ENCODE measurements at regions not wholly inside any gene's neighbourhood (a gene's known extent, or its start where the extent isn't known, plus 50 kb on each side); places are given as distances from the start of the nearest gene placed in this dataset.

- H3K4me2 ChIP-seq, result no peak overlapping the region
Measured at GRCh38 chr5:101675510-101676219, 620.4 kb downstream of the SLCO4C1 start.

GRCh38 chr5:101673120-101673519 lies 623.0 kb downstream of the SLCO4C1 start:
- Histone ChIP-seq H3K9me2 (no peaks in the 10 kb centered on the region), H3K4me2 (no peak overlapping the region), H4K20me1 (ENCODE audit: insufficient read depth) (no peaks in the 10 kb centered on the region), H3K4me3 (ENCODE audit: low read depth in 2 of 2, low read length in 1 of 2) (no peak overlapping the region), H3K27me3 (ENCODE audit: insufficient read depth) (no peaks in the 10 kb centered on the region), H3K79me2 (ENCODE audit: insufficient read depth) (no peaks in the 10 kb centered on the region), H2AFZ (ENCODE audit: low read depth) (no peak overlapping the region), H3K36me3 (replicated peaks in 1 of 2; ENCODE audit: control insufficient read depth in 1 of 2, insufficient read depth in 2 of 2, low read length in 1 of 2) (no peaks in the 10 kb centered on the region), H3F3A (replicated peaks; ENCODE audit: insufficient read depth) (no peaks in the 10 kb centered on the region), H3K9ac (no peak overlapping the region), H3K9me3 (no peaks in the 10 kb centered on the region), H3K4me1 (ENCODE audit: control insufficient read depth in 1 of 2, insufficient read depth in 2 of 2, low read depth in 1 of 2, low read length in 1 of 2) (peaks cover 0 to 5% of the 10 kb centered on the region in 2 experiments; a peak in 1 of 4 replicates), H3K27ac (ENCODE audit: low read depth in 2 of 2, low read length in 1 of 2) (no peak overlapping the region)
- TF ChIP-seq CHD2 (IDR thresholded peaks at IDR 0.05; ENCODE audit: low read length, partially characterized antibody) (no peak), USF1 (IDR thresholded peaks at IDR 0.05; ENCODE audit: borderline replicate concordance, low read depth) (no peak)
- ChIA-PET POLR2A (no interaction called here), CTCF (no interaction called here)
- 53% methylated on average over 5 of the region's 5 CpGs for WGBS (ENCODE audit: low lambda C conversion rate)
- no peak for DNase-seq

More at GRCh38 chr5:101675510-101676219, 620.4 kb downstream of the SLCO4C1 start:
- no peaks in the 10 kb centered on the region for H3K9me3 ChIP-seq
- no peak overlapping the region for H2AFZ ChIP-seq (ENCODE audit: low read depth)
- TF ChIP-seq EP300 (IDR thresholded peaks at IDR 0.05; ENCODE audit: borderline replicate concordance in 1 of 2, low read depth in 1 of 2, low read length in 1 of 2) (peak in 1 of 2 experiments; percentile 61; a peak in 2 of 4 replicates), SIN3A (IDR thresholded peaks at IDR 0.05; ENCODE audit: borderline replicate concordance, low read depth, low read length) (no peak), POLR2AphosphoS5 (IDR thresholded peaks at IDR 0.05; ENCODE audit: low read depth, low read length) (no peak), GATA2 (CRISPR knock-in tag; IDR thresholded peaks at IDR 0.05) (0 out of 2 replicates have a peak, but pooled peaks have one; percentile 28), NRF1 (IDR thresholded peaks at IDR 0.05; ENCODE audit: low read depth, low read length) (no peak)
- H4K20me1 ChIP-seq (ENCODE audit: insufficient read depth), result no peaks in the 10 kb centered on the region
- no peaks in the 10 kb centered on the region for H3F3A ChIP-seq (replicated peaks; ENCODE audit: insufficient read depth)
- H3K27ac ChIP-seq (ENCODE audit: low read depth in 2 of 2, low read length in 1 of 2), result no peak overlapping the region
- ChIA-PET POLR2A (no interaction called here), CTCF (interaction anchor here (0.6 to 1.3 kb wide), 2 partner anchors 8 to 11 kb away, joined by 3 read pairs; no protein-coding TSS in a partner anchor)
- no peaks in the 10 kb centered on the region for H3K36me3 ChIP-seq (replicated peaks in 1 of 2; ENCODE audit: control insufficient read depth in 1 of 2, insufficient read depth in 2 of 2, low read length in 1 of 2)
- no peaks in the 10 kb centered on the region for H3K27me3 ChIP-seq (ENCODE audit: insufficient read depth)
- H3K4me1 ChIP-seq (ENCODE audit: control insufficient read depth in 1 of 2, insufficient read depth in 2 of 2, low read depth in 1 of 2, low read length in 1 of 2), result peaks cover 0 to 7% of the 10 kb centered on the region in 2 experiments; a peak in 1 of 4 replicates
- peak; percentile 27 for DNase-seq
- WGBS (ENCODE audit: low lambda C conversion rate), result 22% methylated on average over 4 of the region's 4 CpGs
- no peaks in the 10 kb centered on the region for H3K79me2 ChIP-seq (ENCODE audit: insufficient read depth)
- H3K4me3 ChIP-seq (ENCODE audit: low read depth in 2 of 2, low read length in 1 of 2), result no peak overlapping the region
- H3K9ac ChIP-seq, result no peak overlapping the region
- H3K9me2 ChIP-seq, result no peaks in the 10 kb centered on the region

- H3K9me2 ChIP-seq, result no peaks in the 10 kb centered on the region
- H3K4me3 ChIP-seq (ENCODE audit: low read depth in 2 of 2, low read length in 1 of 2), result no peak overlapping the region
- no peak overlapping the region for H3K4me2 ChIP-seq
- H2AFZ ChIP-seq (ENCODE audit: low read depth), result no peak overlapping the region
- H3K9ac ChIP-seq, result no peak overlapping the region
- WGBS (ENCODE audit: low lambda C conversion rate), result 35% methylated on average over 9 of the region's 9 CpGs
- H3F3A ChIP-seq (replicated peaks; ENCODE audit: insufficient read depth), result no peaks in the 10 kb centered on the region
- no peak for DNase-seq
- ChIA-PET CTCF (no interaction called here), POLR2A (no interaction called here)
- no peak overlapping the region for H3K27ac ChIP-seq (ENCODE audit: low read depth in 2 of 2, low read length in 1 of 2)
- no peaks in the 10 kb centered on the region for H4K20me1 ChIP-seq (ENCODE audit: insufficient read depth)
- no peaks in the 10 kb centered on the region for H3K9me3 ChIP-seq
- H3K4me1 ChIP-seq (ENCODE audit: control insufficient read depth in 1 of 2, insufficient read depth in 2 of 2, low read depth in 1 of 2, low read length in 1 of 2), result no peaks in the 10 kb centered on the region; a peak in 1 of 4 replicates
- no peaks in the 10 kb centered on the region for H3K36me3 ChIP-seq (replicated peaks in 1 of 2; ENCODE audit: control insufficient read depth in 1 of 2, insufficient read depth in 2 of 2, low read length in 1 of 2)
- no peaks in the 10 kb centered on the region for H3K27me3 ChIP-seq (ENCODE audit: insufficient read depth)
- TF ChIP-seq YY1 (IDR thresholded peaks at IDR 0.05; ENCODE audit: low read depth) (no peak), TCF12 (IDR thresholded peaks at IDR 0.05) (no peak), RFX5 (IDR thresholded peaks at IDR 0.05; ENCODE audit: low read length) (peak; percentile 36; the same call in 1 of the 2 replicates), CTCF (IDR thresholded peaks at IDR 0.05) (no peak)
- no peaks in the 10 kb centered on the region for H3K79me2 ChIP-seq (ENCODE audit: insufficient read depth)
Measured at GRCh38 chr5:101664071-101664791, 631.9 kb downstream of the SLCO4C1 start.

Measured in SK-N-SH (cell line).